GM19467 (cell line): ENCODE measurements at regions not wholly inside any gene's neighbourhood (a gene's known extent, or its start where the extent isn't known, plus 50 kb on each side); places are given as distances from the start of the nearest gene placed in this dataset.
"Not testable (repeated sequence)": the region's sequence is repeated elsewhere in the genome, so short reads cannot be mapped to it uniquely, and the experiment has no call there.

ENCODE experiments used
- ATAC-seq: cut with Tn5 transposase; IDR thresholded peaks from one replicate; pipeline ENCODE4 v1.9.1; 2021; ENCODE audit warnings: mild to moderate bottlenecking, moderate library complexity; ENCODE audit not compliant: unreplicated experiment

- no peak for ATAC-seq
Measured at GRCh38 chr16:86948046-86948445, 369.1 kb downstream of the C16orf95 start.

- ATAC-seq: no peak
Measured at GRCh38 chr16:86949116-86949515, 368.1 kb downstream of the C16orf95 start.

DNA sequence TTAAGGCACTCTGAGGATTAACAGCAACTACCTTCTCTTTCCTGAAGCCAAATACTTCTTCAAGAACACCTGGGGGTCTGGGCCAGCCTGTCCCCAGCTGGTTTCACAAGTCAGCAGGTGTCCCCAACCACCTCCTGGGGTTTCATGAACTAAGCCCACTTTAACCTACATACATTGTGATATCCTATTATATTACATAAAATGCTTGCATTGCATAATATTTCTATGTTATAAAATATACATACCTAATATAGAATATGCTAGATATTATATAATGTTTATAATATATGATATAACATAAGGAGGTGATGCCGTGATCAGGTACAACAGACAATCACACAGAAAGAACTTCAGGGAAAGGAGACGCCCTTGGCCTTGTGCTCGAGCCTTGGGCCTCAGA, 367.6 kb downstream of the C16orf95 start:
- no peak for ATAC-seq

GRCh38 chr16:86951041-86951822, 366.0 kb downstream of the C16orf95 start:
- no peak for ATAC-seq

DNA sequence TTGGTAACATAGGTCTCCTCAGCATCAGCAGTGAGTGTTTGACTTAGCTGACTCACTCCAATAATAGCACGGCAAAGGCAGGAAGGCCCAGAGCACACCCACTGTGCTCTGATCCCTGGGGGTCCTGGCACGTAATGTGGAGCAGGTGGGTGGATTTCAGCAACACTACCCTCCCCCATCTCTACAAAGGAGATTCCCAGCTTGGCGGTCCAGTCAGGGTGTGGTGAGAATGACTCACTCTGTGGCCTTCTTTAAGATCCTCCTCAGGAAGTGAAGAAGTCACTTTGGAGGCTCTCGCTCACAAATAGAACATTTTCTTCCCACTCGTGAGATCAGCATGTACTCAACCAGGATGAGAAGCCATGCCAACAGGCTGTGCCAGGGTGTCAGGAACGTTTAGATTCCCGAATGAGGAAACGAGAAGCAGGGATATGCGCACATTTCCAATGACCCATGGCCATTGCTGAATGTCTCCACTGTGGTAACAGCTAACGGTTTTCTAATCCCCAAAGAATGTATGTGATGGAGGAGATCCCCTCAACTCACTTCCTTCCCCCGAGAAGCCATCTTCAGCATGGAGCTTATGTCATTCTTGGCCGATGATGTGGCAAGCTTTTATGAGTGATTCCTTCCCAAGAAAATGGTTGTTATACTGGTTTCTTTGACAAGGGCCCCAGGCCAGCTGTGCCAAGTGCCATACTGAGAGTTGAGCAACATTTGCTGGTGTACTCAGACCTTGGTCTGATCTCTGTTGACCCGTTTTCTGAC, 365.2 kb downstream of the C16orf95 start:
- no peak for ATAC-seq

DNA sequence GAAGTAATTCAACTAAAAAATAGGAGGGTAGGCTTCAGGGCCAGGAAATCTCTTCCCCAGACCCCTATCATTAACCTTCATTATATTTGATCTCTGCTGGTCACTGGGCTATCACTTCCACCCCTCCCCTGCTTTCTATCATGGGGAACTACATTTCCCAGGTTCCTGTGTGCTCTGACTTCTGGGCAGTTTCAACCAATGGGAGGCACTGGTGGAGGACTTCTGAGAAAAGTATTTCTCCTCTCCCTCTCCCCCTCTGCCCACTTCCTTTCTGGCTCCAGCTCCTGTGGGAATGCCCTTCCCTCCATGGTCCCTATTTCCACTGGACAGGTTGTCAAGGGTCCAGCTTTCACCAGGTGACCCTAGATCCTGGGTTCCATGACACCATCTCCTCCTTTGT, 364.4 kb downstream of the C16orf95 start:
- no peak for ATAC-seq

DNA sequence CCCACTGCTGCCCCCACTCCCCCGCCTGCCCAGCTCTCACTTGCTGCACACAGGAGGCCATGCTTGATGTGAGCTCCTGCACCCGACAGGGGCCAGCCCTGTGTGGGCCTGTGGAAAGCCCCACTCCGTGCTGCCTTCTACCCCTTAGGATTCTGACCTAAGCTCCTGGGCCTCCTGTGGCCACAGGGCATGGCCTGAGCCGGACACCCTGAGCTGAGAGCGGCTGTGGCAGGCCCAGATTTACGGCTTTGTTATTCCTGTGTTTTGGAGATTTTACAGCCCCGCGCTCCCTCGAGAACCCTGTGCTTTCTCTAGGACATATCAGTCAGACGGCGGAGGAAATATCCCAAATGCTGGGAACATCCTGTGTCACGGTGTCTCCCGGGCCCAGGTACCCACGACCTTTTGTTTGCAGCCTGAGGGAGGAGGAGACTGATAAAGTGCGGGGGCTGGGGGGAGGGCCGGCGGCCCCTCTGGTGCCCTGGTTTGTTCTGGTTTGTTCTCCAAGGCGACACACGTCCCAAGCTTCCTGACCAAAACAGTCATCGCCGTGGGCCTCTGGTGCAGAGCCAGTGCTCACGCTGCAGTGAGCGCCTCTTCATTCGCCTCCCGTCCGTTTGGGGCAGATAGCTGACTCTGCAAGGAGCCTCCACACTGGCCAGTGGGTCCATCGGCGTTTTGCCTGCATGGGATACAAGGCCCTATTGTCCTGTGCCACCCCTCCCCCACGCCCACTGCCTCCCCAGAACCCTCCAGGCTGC, 363.4 kb downstream of the C16orf95 start:
- no peak for ATAC-seq

- ATAC-seq: no peak
Measured at GRCh38 chr16:86955136-86955855, 361.9 kb downstream of the C16orf95 start.

DNA sequence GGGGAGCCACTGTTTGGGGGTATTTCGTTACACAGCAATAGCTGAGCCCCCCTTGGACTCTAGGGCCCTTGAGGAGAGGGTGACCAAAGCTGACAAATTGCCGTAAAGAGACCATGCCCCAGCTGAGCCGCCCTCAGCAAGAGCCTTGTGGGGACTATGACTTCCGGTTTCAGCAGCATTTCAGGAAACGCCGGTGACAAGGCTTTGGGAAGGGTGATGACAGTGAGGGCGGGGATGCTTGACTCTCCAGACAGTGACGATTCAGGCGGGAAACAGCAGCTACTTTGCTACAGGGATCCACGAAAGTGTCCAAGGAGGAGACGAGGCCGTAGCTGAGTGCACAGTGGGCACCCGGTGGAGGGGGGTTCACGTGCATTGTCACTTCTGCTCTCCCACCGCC, 360.8 kb downstream of the C16orf95 start:
- ATAC-seq: no peak

- ATAC-seq: not testable (repeated sequence)
Measured at GRCh38 chr16:86957662-86958198, 359.5 kb downstream of the C16orf95 start.

- no peak for ATAC-seq
Measured at GRCh38 chr16:86958423-86958822, 358.8 kb downstream of the C16orf95 start.

DNA sequence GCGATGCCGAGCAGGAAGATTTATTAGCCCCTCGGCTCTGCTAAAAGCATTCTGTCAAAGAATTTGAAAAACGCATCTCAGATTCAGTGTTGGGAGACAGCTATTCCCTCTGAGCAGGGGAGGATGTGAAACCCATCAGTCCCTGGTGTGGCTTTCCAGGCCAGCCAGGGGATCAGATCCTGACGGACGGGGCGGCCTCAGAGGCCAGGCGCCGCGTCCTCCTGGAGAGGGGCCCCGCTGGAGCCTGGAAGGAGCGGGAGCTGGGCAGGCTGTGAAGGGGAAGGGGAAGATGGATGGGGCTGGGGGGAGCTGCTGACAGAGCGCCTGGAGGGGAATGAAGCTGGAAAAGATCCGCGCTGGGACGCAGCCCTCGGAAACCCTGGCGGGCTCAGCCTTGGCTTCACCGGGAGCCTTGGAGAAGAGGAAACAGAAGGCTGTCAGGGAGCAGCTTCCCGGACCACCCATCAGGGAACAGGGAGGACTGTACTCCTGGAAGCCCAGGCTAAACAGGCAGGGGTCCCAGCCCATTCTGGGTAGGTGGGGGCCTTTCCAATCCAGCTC, 358.0 kb downstream of the C16orf95 start:
- ATAC-seq: no peak

DNA sequence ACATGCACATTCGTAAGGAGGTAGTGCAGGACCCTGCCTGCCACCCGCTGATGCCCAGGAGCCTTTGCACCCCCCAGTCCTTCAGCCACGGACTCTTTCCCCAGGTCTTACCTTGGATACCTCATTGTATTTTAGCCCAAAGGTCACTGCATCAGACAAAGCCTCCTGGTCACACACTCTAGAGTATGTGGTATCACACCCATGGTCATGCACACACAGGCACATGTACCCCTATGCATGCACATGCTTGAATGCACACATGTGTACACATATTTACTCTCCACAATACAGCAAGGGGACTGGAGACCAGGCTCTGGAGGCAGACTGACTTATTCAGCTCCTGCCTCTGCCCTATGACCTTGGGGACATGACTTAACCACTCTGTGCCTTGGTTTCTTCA, 357.5 kb downstream of the C16orf95 start:
- ATAC-seq: no peak

DNA sequence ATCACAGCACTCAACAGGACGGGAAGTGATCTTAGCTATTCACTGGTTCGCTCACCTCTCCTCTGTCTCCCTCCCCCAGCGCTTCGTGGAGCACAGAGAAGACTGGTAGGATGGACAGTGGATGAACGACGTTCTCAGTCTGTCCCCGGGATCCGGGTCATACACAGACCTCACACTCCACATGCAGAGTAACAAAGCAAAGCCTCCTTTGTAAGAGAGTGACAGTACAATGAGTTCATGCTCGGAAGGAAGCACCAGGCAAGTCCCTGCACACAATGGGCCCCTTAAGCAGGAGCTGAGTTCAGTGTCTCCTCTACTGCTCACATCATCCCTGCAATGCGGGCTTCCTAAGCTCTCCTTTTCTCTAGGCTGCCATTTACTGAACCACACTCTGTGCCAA, 356.9 kb downstream of the C16orf95 start:
- no peak for ATAC-seq

DNA sequence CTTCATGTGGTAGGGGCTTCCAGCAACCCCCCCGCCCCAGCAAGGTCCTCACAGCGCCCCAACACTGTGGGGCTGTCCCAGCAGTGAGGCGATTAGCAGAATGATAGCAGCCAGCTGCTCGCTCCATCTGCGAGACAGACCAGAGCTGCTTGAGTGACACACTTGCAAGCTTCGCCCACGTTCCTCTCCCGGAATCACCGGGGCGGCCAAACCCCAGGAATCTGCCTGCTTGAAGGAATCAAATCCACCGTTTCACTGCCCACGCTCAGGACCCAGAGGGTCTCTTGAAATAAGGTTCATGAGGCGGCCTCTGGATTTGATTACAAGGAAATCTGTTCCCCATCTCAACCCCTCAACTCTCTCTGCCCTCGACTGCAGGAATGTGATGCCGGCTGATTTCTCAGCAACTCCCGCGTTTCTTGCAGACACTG, 356.0 kb downstream of the C16orf95 start:
- ATAC-seq: no peak

- no peak for ATAC-seq
Measured at GRCh38 chr16:86962259-86962658, 354.9 kb downstream of the C16orf95 start.

DNA sequence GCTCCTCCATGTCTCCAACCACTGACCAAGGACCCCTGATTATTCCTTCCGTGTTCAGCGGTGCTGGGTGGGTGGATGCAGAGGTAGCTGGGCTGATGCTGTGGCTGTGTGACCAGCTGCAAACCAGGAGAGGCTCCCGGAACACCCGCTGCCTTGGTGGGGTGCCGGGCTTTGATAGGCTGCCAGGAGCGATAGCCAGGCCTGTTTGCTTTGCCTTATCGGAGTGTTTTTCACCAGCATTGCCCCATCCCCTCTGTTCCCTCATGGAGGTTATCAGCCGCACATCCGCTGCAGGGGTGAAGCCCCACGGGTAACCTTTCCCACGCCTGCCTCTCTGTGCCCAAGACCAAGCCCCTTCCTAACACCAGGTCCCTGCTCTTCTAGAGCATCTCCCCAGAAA, 354.3 kb downstream of the C16orf95 start:
- ATAC-seq: no peak

DNA sequence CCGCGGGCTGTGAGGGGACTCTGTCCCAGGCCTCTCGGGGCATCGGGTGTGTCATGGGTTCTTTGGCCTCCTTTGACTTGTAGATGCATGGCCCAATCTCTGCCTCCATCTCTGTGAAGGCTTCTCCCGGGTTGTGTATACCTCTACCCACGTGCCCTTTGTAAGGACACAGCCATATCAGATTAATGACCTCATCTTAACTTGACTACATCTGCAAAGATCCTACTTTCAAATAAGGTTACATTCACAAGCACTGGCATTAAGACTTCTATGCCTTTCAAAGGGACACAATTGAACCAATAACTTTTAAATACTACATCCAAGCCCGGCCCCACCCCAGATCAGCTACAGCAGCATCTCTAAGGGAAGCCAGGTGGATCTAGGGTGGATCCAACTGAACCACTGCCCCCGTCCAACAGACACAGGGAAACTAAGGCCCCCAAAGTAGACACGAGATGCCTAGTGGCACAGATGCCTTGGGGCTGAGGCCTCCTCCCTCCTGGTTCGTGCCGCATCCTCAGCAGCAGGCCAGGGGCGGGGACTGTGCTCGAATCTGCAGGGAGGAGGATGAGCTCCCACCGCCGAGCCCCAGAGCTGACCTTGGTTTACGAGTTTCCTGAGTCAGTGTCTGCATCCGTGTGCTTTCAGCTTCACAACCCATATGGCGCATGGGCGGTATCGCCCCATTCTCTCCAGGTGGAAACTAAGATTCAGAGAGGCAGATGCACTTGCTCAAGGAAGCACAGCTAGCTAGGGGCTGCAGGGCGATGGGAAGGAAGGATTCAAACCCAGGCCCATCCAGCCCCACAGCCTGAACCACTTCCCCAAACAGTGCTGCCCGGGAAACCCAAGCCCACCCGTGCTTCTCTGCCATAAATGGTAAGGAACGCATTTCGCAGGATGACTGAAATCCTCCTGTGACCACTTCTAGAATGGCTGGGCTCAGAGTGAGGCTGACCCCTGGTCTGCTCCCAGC, 353.3 kb downstream of the C16orf95 start:
- ATAC-seq: no peak

- ATAC-seq: no peak
Measured at GRCh38 chr16:86964796-86965241, 352.4 kb downstream of the C16orf95 start.
